B cell (primary cell): ENCODE measurements at regions not wholly inside any gene's neighbourhood (a gene's known extent, or its start where the extent isn't known, plus 50 kb on each side); places are given as distances from the start of the nearest gene placed in this dataset.

Source experiments
- ATAC-seq: fragments of 200-7000 bp; cut with Tn5 transposase; one replicate; pipeline ENCODE4 v1.10.0; 2021; ENCODE audit warnings: low read depth, mild to moderate bottlenecking, moderate number of reproducible peaks, moderate library complexity
- CTCF ChIA-PET: fragments of 350-600 bp; sonication (Branson Sonifier 250); formaldehyde crosslinking; loops from one replicate; lab custom pipeline; 2021; ENCODE audit warnings: antibody characterized with exemption, inconsistent platforms; lab: Charles Lee
- POLR2A ChIA-PET: fragments of 350-600 bp; sonication (Branson Sonifier 250); formaldehyde crosslinking; loops from one replicate; lab custom pipeline; 2021; ENCODE audit warnings: antibody characterized with exemption; lab: Charles Lee
- DNase-seq: peaks from one replicate; pipeline ENCODE4 v3.0.0; 2013
- H2AFZ ChIP-seq: 2 replicates; pipeline ENCODE4 v1.6.1; 2012; ENCODE audit warnings: mild to moderate bottlenecking, low read depth, low read length; ENCODE audit not compliant: insufficient read depth, poor library complexity, severe bottlenecking
- H3K27ac ChIP-seq, 2 donors: 1 replicate in 1 of 2; 2 replicates in 1 of 2; pipeline ENCODE4 v1.5.1; 2012 to 2013; ENCODE audit warnings: low read length in 2 of 2, mild to moderate bottlenecking in 2 of 2, moderate library complexity in 1 of 2
- H3K27me3 ChIP-seq, 4 experiments: fragments of 200-600 bp in 1 of 4; sonication (generic) in 1 of 4; replicated peaks in 1 of 4; 1 replicate in 2 of 4; 2 replicates in 2 of 4; pipeline versions ENCODE4 v1.6.1 to v1.7.0; 2013 to 2016; ENCODE audit warnings: low read length in 3 of 4, mild to moderate bottlenecking in 2 of 4, mixed read lengths in 1 of 4, moderate library complexity in 1 of 4; ENCODE audit not compliant: insufficient read depth in 4 of 4, control insufficient read depth in 3 of 4; ENCODE audit errors: control extremely low read depth in 1 of 4
- H3K36me3 ChIP-seq, 2 experiments: replicated peaks in 1 of 2; 1 replicate in 1 of 2; 2 replicates in 1 of 2; pipeline versions ENCODE4 v1.6.1 to v1.7.1; 2013; ENCODE audit warnings: low read length in 1 of 2; ENCODE audit not compliant: insufficient read depth in 2 of 2, control insufficient read depth in 1 of 2; ENCODE audit errors: control extremely low read depth in 1 of 2, extremely low read depth in 1 of 2
- H3K4me1 ChIP-seq, 2 donors: fragments of 200-600 bp in 1 of 2; sonication (generic) in 1 of 2; 1 replicate in 1 of 2; 2 replicates in 1 of 2; pipeline versions ENCODE4 v1.5.1 to v1.6.1; 2013 to 2017; ENCODE audit warnings: low read length in 2 of 2; ENCODE audit not compliant: control insufficient read depth in 2 of 2, insufficient read depth in 2 of 2
- H3K4me2 ChIP-seq: replicated peaks from 2 replicates; pipeline ENCODE3; 2012; ENCODE audit warnings: mild to moderate bottlenecking, low read depth, low read length; ENCODE audit not compliant: poor library complexity, severe bottlenecking
- H3K4me3 ChIP-seq, 5 experiments: fragments of 200-600 bp in 1 of 5; sonication (generic) in 1 of 5; 1 replicate in 3 of 5; 2 replicates in 2 of 5; pipeline versions ENCODE4 v1.5.1 to v1.7.0; 2011 to 2016; ENCODE audit warnings: low read length in 4 of 5, mild to moderate bottlenecking in 4 of 5, low read depth in 2 of 5, control low read depth in 1 of 5, moderate library complexity in 1 of 5; ENCODE audit not compliant: insufficient read depth in 1 of 5; ENCODE audit errors: control extremely low read depth in 1 of 5, extremely low read depth in 1 of 5
- H3K79me2 ChIP-seq: fragments of 200-600 bp; sonication (generic); one replicate; pipeline ENCODE4 v1.6.0; 2016; ENCODE audit warnings: low read length; ENCODE audit not compliant: control insufficient read depth, insufficient read depth
- H3K9ac ChIP-seq: fragments of 200-600 bp; sonication (generic); 2 replicates; pipeline ENCODE4 v1.6.1; 2017; ENCODE audit warnings: mild to moderate bottlenecking, low read length, moderate library complexity
- H3K9me3 ChIP-seq, 3 donors: one replicate each; pipeline versions ENCODE4 v1.6.1 to v1.7.1; 2013; ENCODE audit warnings: low read length in 2 of 3; ENCODE audit not compliant: control insufficient read depth in 2 of 3, insufficient read depth in 1 of 3; ENCODE audit errors: control extremely low read depth in 1 of 3
- H4K20me1 ChIP-seq: 2 replicates; pipeline ENCODE4 v1.6.0; 2012; ENCODE audit warnings: mild to moderate bottlenecking, low read length; ENCODE audit not compliant: insufficient read depth, control insufficient read depth, poor library complexity, severe bottlenecking
- H3K27ac Mint-ChIP-seq: one replicate; pipeline ENCODE4 v1.8.0; 2021; ENCODE audit warnings: mixed read lengths
- H3K27me3 Mint-ChIP-seq: one replicate; pipeline ENCODE4 v1.8.0; 2021; ENCODE audit warnings: mixed read lengths
- H3K4me1 Mint-ChIP-seq: one replicate; pipeline ENCODE4 v1.8.0; 2021; ENCODE audit warnings: mixed read lengths
- H3K4me3 Mint-ChIP-seq: one replicate; pipeline ENCODE4 v1.8.0; 2021; ENCODE audit warnings: mixed read lengths
- H3K9me3 Mint-ChIP-seq: one replicate; pipeline ENCODE4 v1.8.0; 2022; ENCODE audit warnings: mixed read lengths; ENCODE audit not compliant: insufficient read depth
- EZH2 ChIP-seq: IDR thresholded peaks from 2 replicates; pipeline ENCODE4 v1.6.1; 2012; ENCODE audit warnings: borderline replicate concordance, low read depth, mild to moderate bottlenecking, moderate library complexity, low read length; ENCODE audit not compliant: insufficient read depth, poor library complexity, severe bottlenecking
- WGBS: methylation state at CpG from one replicate; pipeline ENCODE4 v1.1.5; 2013; ENCODE audit warnings: missing lambda C conversion rate; ENCODE audit not compliant: insufficient coverage; 5-methylcytosine and 5-hydroxymethylcytosine counted together
- intact Hi-C: fragments of 100-400 bp; cut with micrococcal nuclease; formaldehyde crosslinking; loops from one replicate; pipeline ENCODE4 v1.10.0; 2022
- TF ChIP-seq, protein P1 (sequence below): fragments of 200-600 bp; IDR thresholded peaks from one replicate; pipeline ENCODE4 v1.8.0; 2022; ENCODE audit warnings: antibody characterized with exemption, mild to moderate bottlenecking

DNA sequence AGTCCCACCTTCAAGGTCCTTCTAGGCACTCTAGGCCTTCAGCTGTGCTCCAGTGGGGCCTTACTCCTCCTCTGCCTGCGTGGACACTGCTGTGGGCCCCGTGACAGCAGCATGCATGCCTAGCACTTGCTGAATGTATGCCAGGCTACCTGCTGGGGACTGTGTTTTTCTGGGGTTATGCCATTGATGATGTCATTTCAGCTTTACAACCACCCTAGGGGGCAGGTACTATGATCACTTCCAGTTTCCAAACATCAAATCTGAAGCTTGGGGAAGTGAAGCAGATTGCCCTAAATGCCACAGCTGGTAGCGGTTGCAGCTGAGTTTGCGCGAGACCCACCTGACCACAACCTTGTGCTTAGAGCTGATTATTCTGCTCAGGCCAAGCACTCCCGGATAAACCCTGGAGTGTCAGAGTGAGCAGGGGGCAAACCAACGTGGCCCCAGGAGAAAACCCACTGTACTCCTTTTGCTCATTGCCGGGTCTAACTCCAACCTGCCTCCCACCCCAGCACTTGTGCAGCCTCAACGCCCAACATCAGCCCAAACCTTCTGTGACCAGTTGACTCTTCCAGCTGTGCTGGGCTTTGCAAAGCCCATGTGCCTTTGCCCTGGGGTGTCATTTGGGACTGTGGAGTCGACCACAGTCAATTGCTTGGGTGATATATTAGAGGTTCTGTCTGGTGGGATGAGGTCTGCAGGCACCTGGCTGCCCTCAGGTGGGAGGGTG lies 168.4 kb downstream of the ENGASE start:
- WGBS, result 25% methylated on average over 5 of the region's 10 CpGs
- H3K27ac ChIP-seq, result no peak overlapping the region
- H3K9ac ChIP-seq, result no peak overlapping the region
- H3K27me3 ChIP-seq, result no peaks in the 10 kb centered on the region
- no peaks in the 10 kb centered on the region for H3K9me3 Mint-ChIP-seq
- ChIA-PET POLR2A (no interaction called here), CTCF (interaction anchor here (1.2 kb wide), 1 partner anchor 148 kb away, joined by 5 read pairs; no protein-coding TSS in a partner anchor)
- H3K36me3 ChIP-seq, result no peaks in the 10 kb centered on the region
- no peak overlapping the region for H3K4me3 ChIP-seq
- no peaks in the 10 kb centered on the region for H4K20me1 ChIP-seq
- no peaks in the 10 kb centered on the region for H3K79me2 ChIP-seq
- TF ChIP-seq EZH2, result no peak
- TF ChIP-seq, protein P1, sequence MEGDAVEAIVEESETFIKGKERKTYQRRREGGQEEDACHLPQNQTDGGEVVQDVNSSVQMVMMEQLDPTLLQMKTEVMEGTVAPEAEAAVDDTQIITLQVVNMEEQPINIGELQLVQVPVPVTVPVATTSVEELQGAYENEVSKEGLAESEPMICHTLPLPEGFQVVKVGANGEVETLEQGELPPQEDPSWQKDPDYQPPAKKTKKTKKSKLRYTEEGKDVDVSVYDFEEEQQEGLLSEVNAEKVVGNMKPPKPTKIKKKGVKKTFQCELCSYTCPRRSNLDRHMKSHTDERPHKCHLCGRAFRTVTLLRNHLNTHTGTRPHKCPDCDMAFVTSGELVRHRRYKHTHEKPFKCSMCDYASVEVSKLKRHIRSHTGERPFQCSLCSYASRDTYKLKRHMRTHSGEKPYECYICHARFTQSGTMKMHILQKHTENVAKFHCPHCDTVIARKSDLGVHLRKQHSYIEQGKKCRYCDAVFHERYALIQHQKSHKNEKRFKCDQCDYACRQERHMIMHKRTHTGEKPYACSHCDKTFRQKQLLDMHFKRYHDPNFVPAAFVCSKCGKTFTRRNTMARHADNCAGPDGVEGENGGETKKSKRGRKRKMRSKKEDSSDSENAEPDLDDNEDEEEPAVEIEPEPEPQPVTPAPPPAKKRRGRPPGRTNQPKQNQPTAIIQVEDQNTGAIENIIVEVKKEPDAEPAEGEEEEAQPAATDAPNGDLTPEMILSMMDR, result no peak
- ATAC-seq (peak; percentile 88), DNase-seq (peak; percentile 54)
- peak overlapping the region; percentile 30 for H3K4me3 Mint-ChIP-seq
- H3K4me1 ChIP-seq, result peaks cover 0 to 10% of the 10 kb centered on the region in 2 donors
- H2AFZ ChIP-seq, result no peak overlapping the region
- peaks cover 9% of the 10 kb centered on the region for H3K4me1 Mint-ChIP-seq
- peak overlapping the region; percentile 81 for H3K27ac Mint-ChIP-seq
- H3K4me2 ChIP-seq, result no peak overlapping the region
- intact Hi-C loops, result no loop called here
- peaks cover 0 to 9% (median 0%) of the 10 kb centered on the region in 3 donors for H3K9me3 ChIP-seq
- H3K27me3 Mint-ChIP-seq, result peaks cover 7% of the 10 kb centered on the region

DNA sequence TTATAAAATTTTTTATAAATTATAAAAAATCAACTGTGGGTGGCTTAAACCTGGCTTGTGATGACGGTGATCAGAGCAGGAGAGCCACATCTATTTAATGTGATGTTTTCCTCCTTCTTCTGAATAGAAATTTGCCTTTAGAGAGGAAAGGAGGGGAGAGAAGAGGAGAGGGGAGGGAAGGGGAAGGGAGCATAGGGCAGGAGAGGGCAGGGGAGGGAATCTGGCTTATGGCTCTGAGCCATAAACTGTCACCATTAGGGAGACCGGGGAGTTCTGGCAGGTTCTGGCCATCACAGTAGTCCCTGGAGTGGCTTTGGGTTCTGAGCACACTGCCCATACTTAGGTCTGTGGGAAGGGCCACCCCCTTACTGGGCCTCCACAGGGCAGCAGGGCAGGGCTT lies 167.8 kb downstream of the ENGASE start:
- peaks cover 0 to 9% (median 0%) of the 10 kb centered on the region in 3 donors for H3K9me3 ChIP-seq
- no peaks in the 10 kb centered on the region for H4K20me1 ChIP-seq
- H3K27me3 Mint-ChIP-seq, result peaks cover 7% of the 10 kb centered on the region
- no peak overlapping the region for H3K9ac ChIP-seq
- no peaks in the 10 kb centered on the region for H3K79me2 ChIP-seq
- ChIA-PET POLR2A (interaction anchor here (0.7 kb wide), 1 partner anchor 1568 kb away, joined by 5 read pairs; no protein-coding TSS in a partner anchor), CTCF (interaction anchor here (0.6 to 1.2 kb wide), 2 partner anchors 149 to 175 kb away, joined by 4 to 5 read pairs; no protein-coding TSS in a partner anchor)
- no peaks in the 10 kb centered on the region for H3K9me3 Mint-ChIP-seq
- ATAC-seq, result no peak
- intact Hi-C loops, result no loop called here
- no peak overlapping the region for H2AFZ ChIP-seq
- no peak overlapping the region for H3K4me3 ChIP-seq
- WGBS, result 54% methylated on average over 1 of the region's 2 CpGs
- TF ChIP-seq EZH2, result no peak
- TF ChIP-seq, protein P1, result no peak
- no peaks in the 10 kb centered on the region for H3K36me3 ChIP-seq
- H3K4me2 ChIP-seq, result no peak overlapping the region
- no peak overlapping the region for H3K27ac ChIP-seq
- H3K27ac Mint-ChIP-seq, result no peak overlapping the region
- H3K4me1 Mint-ChIP-seq, result peaks cover 9% of the 10 kb centered on the region
- no peak for DNase-seq
- H3K4me1 ChIP-seq, result peaks cover 0 to 10% of the 10 kb centered on the region in 2 donors
- H3K4me3 Mint-ChIP-seq, result no peak overlapping the region
- no peaks in the 10 kb centered on the region for H3K27me3 ChIP-seq
